Liver (tissue), 8 donors: ENCODE measurements at regions not wholly inside any gene's neighbourhood (a gene's known extent, or its start where the extent isn't known, plus 50 kb on each side); places are given as distances from the start of the nearest gene placed in this dataset.

Source experiments
- DNase-seq: peaks from one replicate; pipeline ENCODE4 v3.0.0-alpha.2; 2017; ENCODE audit warnings: low spot score
- H3K27ac ChIP-seq, 2 donors: one replicate each; pipeline ENCODE4 v1.7.0; 2013; ENCODE audit warnings: inconsistent platforms in 2 of 2, low read length in 2 of 2, control low read depth in 1 of 2, low read depth in 1 of 2, mild to moderate bottlenecking in 1 of 2
- H3K27me3 ChIP-seq, 4 donors: one replicate each; pipeline versions ENCODE4 v1.6.1 to v1.7.0; 2013; ENCODE audit warnings: low read length in 3 of 4, inconsistent platforms in 1 of 4, mild to moderate bottlenecking in 1 of 4, moderate library complexity in 1 of 4; ENCODE audit not compliant: control insufficient read depth in 4 of 4, insufficient read depth in 4 of 4
- H3K36me3 ChIP-seq, 4 donors: one replicate each; pipeline versions ENCODE4 v1.6.1 to v1.7.0; 2013; ENCODE audit warnings: low read length in 3 of 4, mild to moderate bottlenecking in 3 of 4, low read depth in 1 of 4, moderate library complexity in 1 of 4; ENCODE audit not compliant: control insufficient read depth in 4 of 4, insufficient read depth in 3 of 4
- H3K4me1 ChIP-seq, 4 donors: one replicate each; pipeline versions ENCODE4 v1.6.1 to v1.7.0; 2013; ENCODE audit warnings: low read length in 3 of 4, mild to moderate bottlenecking in 3 of 4, moderate library complexity in 1 of 4; ENCODE audit not compliant: control insufficient read depth in 4 of 4, insufficient read depth in 4 of 4
- H3K4me3 ChIP-seq, 3 donors: one replicate each; pipeline versions ENCODE4 v1.6.1 to v1.7.0; 2013; ENCODE audit warnings: low read length in 3 of 3, control low read depth in 1 of 3, low read depth in 1 of 3, mild to moderate bottlenecking in 1 of 3
- H3K9ac ChIP-seq, 2 donors: one replicate each; pipeline ENCODE4 v1.7.0; 2013; ENCODE audit warnings: low read length in 2 of 2, mild to moderate bottlenecking in 2 of 2, moderate library complexity in 2 of 2, control low read depth in 1 of 2, low read depth in 1 of 2
- H3K9me3 ChIP-seq, 4 donors: one replicate each; pipeline versions ENCODE4 v1.6.1 to v1.7.0; 2013; ENCODE audit warnings: low read length in 3 of 4; ENCODE audit not compliant: control insufficient read depth in 4 of 4
- ATF3 ChIP-seq: IDR thresholded peaks from 2 replicates; pipeline ENCODE4 v1.6.1; 2016; ENCODE audit warnings: antibody characterized with exemption
- CTCF ChIP-seq: fragments of 150-350 bp; IDR thresholded peaks from 2 replicates; pipeline ENCODE4 v1.5.1; 2017; ENCODE audit warnings: improper control_type of control experiment, low read depth, low read length; ENCODE audit not compliant: missing input control
- EGR1 ChIP-seq, 2 donors: IDR thresholded peaks; 2 replicates each; pipeline ENCODE4 v1.6.1; 2016 to 2018; ENCODE audit warnings: antibody characterized with exemption in 2 of 2, low read depth in 2 of 2
- FOXA1 ChIP-seq: IDR thresholded peaks from 2 replicates; pipeline ENCODE4 v1.6.1; 2016; ENCODE audit warnings: antibody characterized with exemption
- FOXA2 ChIP-seq: IDR thresholded peaks from 2 replicates; pipeline ENCODE4 v1.6.1; 2016; ENCODE audit warnings: antibody characterized with exemption
- GABPA ChIP-seq, 2 donors: IDR thresholded peaks in 1 of 2; conservative IDR thresholded peaks in 1 of 2; 2 replicates each; pipeline ENCODE4 v1.6.1; 2016; ENCODE audit warnings: antibody characterized with exemption in 2 of 2, mild to moderate bottlenecking in 1 of 2, moderate library complexity in 1 of 2
- HNF4A ChIP-seq, 2 donors: conservative IDR thresholded peaks; 2 replicates each; pipeline ENCODE4 v1.6.1; 2016; ENCODE audit warnings: antibody characterized with exemption in 2 of 2, mild to moderate bottlenecking in 2 of 2
- HNF4G ChIP-seq: IDR thresholded peaks from 2 replicates; pipeline ENCODE4 v1.6.1; 2016; ENCODE audit warnings: antibody characterized with exemption
- JUND ChIP-seq, 2 donors: IDR thresholded peaks; 2 replicates each; pipeline ENCODE4 v1.6.1; 2016; ENCODE audit warnings: antibody characterized with exemption in 2 of 2
- MAX ChIP-seq: IDR thresholded peaks from 2 replicates; pipeline ENCODE4 v1.6.1; 2016; ENCODE audit warnings: antibody characterized with exemption
- NR2F2 ChIP-seq: IDR thresholded peaks from 2 replicates; pipeline ENCODE4 v1.6.1; 2016; ENCODE audit warnings: antibody characterized with exemption
- RAD21 ChIP-seq, 2 donors: IDR thresholded peaks; 2 replicates each; pipeline ENCODE4 v1.6.1; 2016; ENCODE audit warnings: antibody characterized with exemption in 2 of 2, mild to moderate bottlenecking in 2 of 2
- REST ChIP-seq: IDR thresholded peaks from 2 replicates; pipeline ENCODE4 v1.6.1; 2016; ENCODE audit warnings: antibody characterized with exemption, mild to moderate bottlenecking
- RXRA ChIP-seq, 2 donors: IDR thresholded peaks; 2 replicates each; pipeline ENCODE4 v1.6.1; 2017 to 2018; ENCODE audit warnings: antibody characterized with exemption in 2 of 2, mild to moderate bottlenecking in 1 of 2
- SP1 ChIP-seq: IDR thresholded peaks from 2 replicates; pipeline ENCODE4 v1.6.1; 2018; ENCODE audit warnings: antibody characterized with exemption, mild to moderate bottlenecking
- TAF1 ChIP-seq: conservative IDR thresholded peaks from 2 replicates; pipeline ENCODE4 v1.6.1; 2016; ENCODE audit warnings: antibody characterized with exemption, mild to moderate bottlenecking
- YY1 ChIP-seq: IDR thresholded peaks from 2 replicates; pipeline ENCODE4 v1.6.1; 2016; ENCODE audit warnings: antibody characterized with exemption, mild to moderate bottlenecking
- ZBTB33 ChIP-seq: IDR thresholded peaks from 2 replicates; pipeline ENCODE4 v1.6.1; 2016; ENCODE audit warnings: antibody characterized with exemption
- WGBS: extraction: QIAGEN DNeasy Blood & Tissue Kit; methylation state at CpG from one replicate; pipeline ENCODE4 v1.1.7; 2013; 5-methylcytosine and 5-hydroxymethylcytosine counted together
- donor health status: healthy.
- donor health status: healthy.
- donor health status: healthy.
- donor health status: healthy.
- donor health status: healthy.

GRCh38 chr2:60157283-60157682 lies 396.2 kb downstream of the BCL11A start:
- WGBS, result 97% methylated on average over 1 of the region's 1 CpG
- Histone ChIP-seq H3K9ac (no peak overlapping the region), H3K9me3 (peaks cover 0 to 2% (median 2%) of the 10 kb centered on the region in 4 donors), H3K27ac (no peak overlapping the region), H3K36me3 (no peaks in the 10 kb centered on the region), H3K4me1 (no peaks in the 10 kb centered on the region), H3K4me3 (no peak overlapping the region), H3K27me3 (no peaks in the 10 kb centered on the region)
- DNase-seq, result no peak
- no peak for TF ChIP-seq JUND (IDR thresholded peaks at IDR 0.05)
- TF ChIP-seq ATF3, result no peak
- no peak for TF ChIP-seq RAD21 (IDR thresholded peaks at IDR 0.05)
- no peak for TF ChIP-seq RXRA (IDR thresholded peaks at IDR 0.05)
- no peak for TF ChIP-seq GABPA (IDR thresholded peaks at IDR 0.05 in 1 of 2, conservative IDR thresholded peaks at IDR 0.05 in 1 of 2)
- no peak for TF ChIP-seq FOXA2
- TF ChIP-seq HNF4A (conservative IDR thresholded peaks at IDR 0.05), result no peak
- TF ChIP-seq CTCF, result no peak
- no peak for TF ChIP-seq FOXA1
- no peak for TF ChIP-seq HNF4G
- TF ChIP-seq EGR1 (IDR thresholded peaks at IDR 0.05; ENCODE audit: low read depth in 2 of 2), result no peak
- TF ChIP-seq SP1, result no peak
- TF ChIP-seq YY1, result no peak

- Histone ChIP-seq H3K27ac (no peak overlapping the region), H3K9me3 (peaks cover 0 to 4% (median 3%) of the 10 kb centered on the region in 4 donors), H3K4me3 (no peak overlapping the region), H3K4me1 (no peaks in the 10 kb centered on the region), H3K27me3 (no peaks in the 10 kb centered on the region), H3K36me3 (no peaks in the 10 kb centered on the region), H3K9ac (no peak overlapping the region)
- WGBS, result 70% methylated on average over 2 of the region's 2 CpGs
- DNase-seq, result no peak
- TF ChIP-seq RXRA (IDR thresholded peaks at IDR 0.05) (no peak), NR2F2 (no peak), HNF4A (conservative IDR thresholded peaks at IDR 0.05) (no peak), FOXA1 (no peak), SP1 (no peak), RAD21 (IDR thresholded peaks at IDR 0.05) (no peak), EGR1 (IDR thresholded peaks at IDR 0.05; ENCODE audit: low read depth in 2 of 2) (no peak), REST (no peak), JUND (IDR thresholded peaks at IDR 0.05) (no peak), TAF1 (no peak), GABPA (IDR thresholded peaks at IDR 0.05 in 1 of 2, conservative IDR thresholded peaks at IDR 0.05 in 1 of 2) (no peak), ATF3 (no peak), MAX (no peak), FOXA2 (no peak), YY1 (no peak), ZBTB33 (no peak), HNF4G (no peak)
These were observed 399.3 kb downstream of the BCL11A start for GRCh38 chr2:60154142-60154541.
